ENCODE measurements at regions not wholly inside any gene's neighbourhood (a gene's known extent, or its start where the extent isn't known, plus 50 kb on each side); places are given as distances from the start of the nearest gene placed in this dataset.

GRCh38 chr2:13103778-13104493 lies 387.2 kb downstream of the TRIB2 start:
- no peak for DNase-seq

- DNase-seq = no peak
Measured at GRCh38 chr2:13104723-13105122, 388.0 kb downstream of the TRIB2 start.

GRCh38 chr2:13106302-13106701 lies 389.6 kb downstream of the TRIB2 start:
- no peak for DNase-seq

GRCh38 chr2:13109516-13109915 lies 392.8 kb downstream of the TRIB2 start:
- DNase-seq = no peak

- no peak for DNase-seq
Measured at GRCh38 chr2:13110825-13111224, 394.1 kb downstream of the TRIB2 start.

- DNase-seq = no peak
Measured at GRCh38 chr2:13113002-13113401, 396.3 kb downstream of the TRIB2 start.

GRCh38 chr2:13114391-13114790 lies 397.7 kb downstream of the TRIB2 start:
- DNase-seq = no peak

- no peak for DNase-seq
Measured at GRCh38 chr2:13115643-13116042, 398.9 kb downstream of the TRIB2 start.

GRCh38 chr2:13121096-13121495 lies 404.4 kb downstream of the TRIB2 start:
- DNase-seq = no peak

- DNase-seq = no peak
Measured at GRCh38 chr2:13128139-13128538, 411.4 kb downstream of the TRIB2 start.

- DNase-seq = no peak
Measured at GRCh38 chr2:13135369-13135768, 418.6 kb downstream of the TRIB2 start.

GRCh38 chr2:13135856-13136255 lies 419.1 kb downstream of the TRIB2 start:
- DNase-seq = no peak

- DNase-seq = no peak
Measured at GRCh38 chr2:13137679-13138078, 420.9 kb downstream of the TRIB2 start.

- DNase-seq = no peak
Measured at GRCh38 chr2:13141315-13141714, 424.6 kb downstream of the TRIB2 start.

GRCh38 chr2:13143451-13143850 lies 426.7 kb downstream of the TRIB2 start:
- DNase-seq = no peak

- no peak for DNase-seq
Measured at GRCh38 chr2:13156916-13157315, 440.2 kb downstream of the TRIB2 start.

GRCh38 chr2:13158466-13158865 lies 441.7 kb downstream of the TRIB2 start:
- DNase-seq = no peak

GRCh38 chr2:13180729-13181128 lies 464.0 kb downstream of the TRIB2 start:
- DNase-seq = no peak

GRCh38 chr2:13193075-13193474 lies 476.3 kb downstream of the TRIB2 start:
- no peak for DNase-seq

- no peak for DNase-seq
Measured at GRCh38 chr2:13193900-13194299, 477.2 kb downstream of the TRIB2 start.

GRCh38 chr2:13195270-13195669 lies 478.5 kb downstream of the TRIB2 start:
- no peak for DNase-seq

GRCh38 chr2:13197248-13197647 lies 480.5 kb downstream of the TRIB2 start:
- no peak for DNase-seq

GRCh38 chr2:13201924-13202323 lies 485.2 kb downstream of the TRIB2 start:
- no peak for DNase-seq

GRCh38 chr2:13212115-13212514 lies 495.4 kb downstream of the TRIB2 start:
- no peak for DNase-seq

- no peak for DNase-seq
Measured at GRCh38 chr2:13218205-13218604, 501.5 kb downstream of the TRIB2 start.
